ENCODE measurements at regions not wholly inside any gene's neighbourhood (a gene's known extent, or its start where the extent isn't known, plus 50 kb on each side); places are given as distances from the start of the nearest gene placed in this dataset.

DNA sequence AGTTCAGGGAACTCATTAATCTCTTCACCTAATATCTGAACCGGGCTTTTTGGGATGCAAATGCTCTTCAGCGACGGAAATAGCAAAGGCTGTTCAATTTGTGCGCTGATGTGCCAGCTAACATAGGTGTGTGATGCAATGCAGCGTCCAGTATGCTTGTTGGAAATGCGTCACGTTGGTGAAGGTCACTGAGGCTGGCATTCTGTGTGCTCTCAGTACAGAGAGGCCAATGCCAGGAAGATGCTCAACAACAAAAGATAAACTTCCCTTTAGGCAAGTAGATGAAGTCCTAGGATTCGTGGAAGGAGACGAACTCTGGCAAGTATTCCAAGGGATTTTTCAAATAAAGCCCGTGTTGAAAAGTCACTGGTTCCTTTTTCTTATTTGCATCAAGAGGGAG lies 649.5 kb upstream of the MKI67 start:
- TF ChIP-seq POLR2AphosphoS5 (IDR thresholded peaks at IDR 0.05; ENCODE audit: low read depth, low read length) (no peak), POLR2A (IDR thresholded peaks at IDR 0.05; ENCODE audit: low read depth, low read length) (no peak), TAF1 (IDR thresholded peaks at IDR 0.05; ENCODE audit: low read depth, low read length) (no peak), PAX5 (IDR thresholded peaks at IDR 0.05; ENCODE audit: insufficient read depth, low read length, severe bottlenecking) (no peak), POU2F2 (IDR thresholded peaks at IDR 0.05; ENCODE audit: low read depth, low read length) (no peak)

Measured in GM12891 (cell line).